HEK293 (cell line): ENCODE measurements at regions not wholly inside any gene's neighbourhood (a gene's known extent, or its start where the extent isn't known, plus 50 kb on each side); places are given as distances from the start of the nearest gene placed in this dataset.

Source experiments
- CTCF ChIA-PET: fragments of 350-600 bp; formaldehyde crosslinking; extraction: SDS; loops from one replicate; lab custom pipeline; 2021; ENCODE audit warnings: antibody characterized with exemption; lab: Yijun Ruan, JAX
- POLR2A ChIA-PET: fragments of 300-600 bp; formaldehyde crosslinking; extraction: SDS; loops from one replicate; lab custom pipeline; 2020; ENCODE audit warnings: antibody characterized with exemption, inconsistent platforms; lab: Yijun Ruan, JAX
- H3K27ac ChIP-seq: fragments of 200-500 bp; sonication (Bioruptor generic); 2 replicates; pipeline ENCODE4 v1.5.1; 2014; ENCODE audit warnings: low read depth, low read length, control low read depth, inconsistent platforms; ENCODE audit errors: extremely low read depth
- H3K36me3 ChIP-seq, 2 experiments: fragments of 200-500 bp in 1 of 2; sonication (Bioruptor generic) in 1 of 2; 1 replicate in 1 of 2; 2 replicates in 1 of 2; pipeline ENCODE4 v1.5.1; 2014 to 2017; ENCODE audit warnings: inconsistent platforms in 2 of 2, low read length in 2 of 2; ENCODE audit not compliant: control insufficient read depth in 2 of 2, insufficient read depth in 1 of 2
- H3K4me1 ChIP-seq: fragments of 200-500 bp; sonication (Bioruptor generic); 2 replicates; pipeline ENCODE4 v1.5.1; 2014; ENCODE audit warnings: mild to moderate bottlenecking, low read length, inconsistent platforms; ENCODE audit not compliant: control insufficient read depth, insufficient read depth
- H3K4me3 ChIP-seq: 2 replicates; pipeline ENCODE4 v1.5.1; 2011; ENCODE audit warnings: low read depth, mild to moderate bottlenecking, control low read depth, low read length, moderate library complexity
- H3K9me3 ChIP-seq: fragments of 200-500 bp; sonication (Bioruptor generic); 2 replicates; pipeline ENCODE4 v1.5.1; 2014; ENCODE audit warnings: low read depth, low read length, inconsistent platforms; ENCODE audit not compliant: control insufficient read depth, insufficient read depth
- HOXC10 ChIP-seq: sonication (generic); formaldehyde crosslinking; IDR thresholded peaks from 2 replicates; pipeline ENCODE4 v1.8.1; 2023; ENCODE audit warnings: mild to moderate bottlenecking, missing genetic modification reagents
- PRDM10 ChIP-seq: fragments of 450-650 bp; formaldehyde crosslinking; IDR thresholded peaks from 2 replicates; pipeline ENCODE4 v1.5.1; 2016; ENCODE audit warnings: missing biosample characterization, missing genetic modification characterization
- SCRT1 ChIP-seq: fragments of 450-650 bp; formaldehyde crosslinking; IDR thresholded peaks from 2 replicates; pipeline ENCODE4 v1.5.1; 2016; ENCODE audit warnings: missing biosample characterization, missing genetic modification characterization, borderline replicate concordance
- SP3 ChIP-seq: fragments of 450-650 bp; formaldehyde crosslinking; IDR thresholded peaks from 2 replicates; pipeline ENCODE4 v1.5.1; 2016; ENCODE audit warnings: missing biosample characterization, missing genetic modification characterization
- ZBTB11 ChIP-seq: fragments of 450-650 bp; formaldehyde crosslinking; conservative IDR thresholded peaks from 2 replicates; pipeline ENCODE4 v1.5.1; 2016; ENCODE audit warnings: low read depth, missing biosample characterization, missing genetic modification characterization
- ZFP3 ChIP-seq: fragments of 450-650 bp; formaldehyde crosslinking; IDR thresholded peaks from 2 replicates; pipeline ENCODE4 v1.5.1; 2016; ENCODE audit warnings: low read depth, missing biosample characterization, missing genetic modification characterization
- ZNF114 ChIP-seq: fragments of 450-650 bp; formaldehyde crosslinking; IDR thresholded peaks from 2 replicates; pipeline ENCODE4 v1.5.0; 2017; ENCODE audit warnings: missing biosample characterization, missing genetic modification characterization
- ZNF121 ChIP-seq: fragments of 450-650 bp; formaldehyde crosslinking; IDR thresholded peaks from 2 replicates; pipeline ENCODE4 v1.5.1; 2016; ENCODE audit warnings: missing biosample characterization, missing genetic modification characterization
- ZNF133 ChIP-seq: fragments of 450-650 bp; formaldehyde crosslinking; IDR thresholded peaks from 2 replicates; pipeline ENCODE4 v1.5.1; 2016; ENCODE audit warnings: missing biosample characterization, missing genetic modification characterization
- ZNF138 ChIP-seq: fragments of 450-650 bp; formaldehyde crosslinking; IDR thresholded peaks from 2 replicates; pipeline ENCODE4 v1.5.1; 2016; ENCODE audit warnings: missing biosample characterization, missing genetic modification characterization, borderline replicate concordance
- ZNF148 ChIP-seq: fragments of 450-650 bp; formaldehyde crosslinking; IDR thresholded peaks from 2 replicates; pipeline ENCODE4 v1.5.0; 2017; ENCODE audit warnings: missing biosample characterization, missing genetic modification characterization, borderline replicate concordance
- ZNF391 ChIP-seq: fragments of 450-650 bp; formaldehyde crosslinking; IDR thresholded peaks from 2 replicates; pipeline ENCODE4 v1.5.1; 2016; ENCODE audit warnings: low read depth, missing biosample characterization, missing genetic modification characterization, borderline replicate concordance
- ZNF423 ChIP-seq: fragments of 450-650 bp; formaldehyde crosslinking; IDR thresholded peaks from 2 replicates; pipeline ENCODE4 v1.5.1; 2016; ENCODE audit warnings: missing biosample characterization, missing genetic modification characterization
- ZNF513 ChIP-seq: fragments of 450-650 bp; IDR thresholded peaks from 2 replicates; pipeline ENCODE4 v1.5.1; 2018; ENCODE audit warnings: missing biosample characterization, missing genetic modification characterization
- ZNF548 ChIP-seq: fragments of 450-650 bp; formaldehyde crosslinking; IDR thresholded peaks from 2 replicates; pipeline ENCODE4 v1.5.1; 2016; ENCODE audit warnings: missing biosample characterization, missing genetic modification characterization
- ZNF596 ChIP-seq: fragments of 450-650 bp; IDR thresholded peaks from 2 replicates; pipeline ENCODE4 v1.5.0; 2018; ENCODE audit warnings: missing biosample characterization, mild to moderate bottlenecking, missing genetic modification characterization, moderate library complexity
- ZNF629 ChIP-seq: fragments of 450-650 bp; formaldehyde crosslinking; IDR thresholded peaks from 2 replicates; pipeline ENCODE4 v1.5.1; 2017; ENCODE audit warnings: missing biosample characterization, missing genetic modification characterization
- ZNF677 ChIP-seq: fragments of 450-650 bp; IDR thresholded peaks from 2 replicates; pipeline ENCODE4 v1.5.0; 2018; ENCODE audit warnings: missing biosample characterization, mild to moderate bottlenecking, missing genetic modification characterization, moderate library complexity
- ZNF707 ChIP-seq: fragments of 450-650 bp; formaldehyde crosslinking; IDR thresholded peaks from 2 replicates; pipeline ENCODE4 v1.5.1; 2016; ENCODE audit warnings: missing biosample characterization, missing genetic modification characterization
- ZNF791 ChIP-seq: fragments of 450-650 bp; formaldehyde crosslinking; IDR thresholded peaks from 2 replicates; pipeline ENCODE4 v1.5.1; 2016; ENCODE audit warnings: missing biosample characterization, missing genetic modification characterization

- Histone ChIP-seq H3K27ac (no peak overlapping the region), H3K9me3 (no peaks in the 10 kb centered on the region), H3K4me3 (no peak overlapping the region), H3K36me3 (no peaks in the 10 kb centered on the region), H3K4me1 (no peaks in the 10 kb centered on the region)
- ChIA-PET POLR2A (no interaction called here), CTCF (interaction anchor here (0.7 to 1.2 kb wide), 3 partner anchors 9 to 242 kb away, joined by 3 to 4 read pairs (median 3); no protein-coding TSS in a partner anchor)
- TF ChIP-seq ZNF121 (tag by site-specific recombination) (no peak), ZNF596 (tag by site-specific recombination) (no peak), HOXC10 (CRISPR knock-in tag) (no peak)
These were observed 76.6 kb upstream of the TOX2 start for GRCh38 chr20:43837856-43838702.

- Histone ChIP-seq H3K4me3 (no peak overlapping the region), H3K27ac (no peak overlapping the region), H3K9me3 (no peaks in the 10 kb centered on the region), H3K36me3 (no peaks in the 10 kb centered on the region), H3K4me1 (no peaks in the 10 kb centered on the region)
- TF ChIP-seq ZNF138 (no peak), ZNF548 (tag by site-specific recombination) (no peak), ZFP3 (tag by site-specific recombination) (no peak), ZNF707 (no peak), ZNF677 (tag by site-specific recombination) (no peak), SCRT1 (tag by site-specific recombination) (no peak), PRDM10 (tag by site-specific recombination) (no peak), ZNF391 (tag by site-specific recombination) (no peak), ZNF629 (tag by site-specific recombination) (no peak), ZNF423 (no peak), ZNF791 (tag by site-specific recombination) (no peak), ZNF114 (tag by site-specific recombination) (no peak)
- CTCF ChIA-PET, result no interaction called here
- POLR2A ChIA-PET, result no interaction called here
These were observed 77.9 kb upstream of the TOX2 start for GRCh38 chr20:43836790-43837189.

- no peaks in the 10 kb centered on the region for H3K4me1 ChIP-seq
- H3K9me3 ChIP-seq, result no peaks in the 10 kb centered on the region
- POLR2A ChIA-PET, result no interaction called here
- CTCF ChIA-PET, result interaction anchor here (1.3 kb wide), 1 partner anchor 9 kb away, joined by 6 read pairs; no protein-coding TSS in a partner anchor
- H3K27ac ChIP-seq, result no peak overlapping the region
- no peaks in the 10 kb centered on the region for H3K36me3 ChIP-seq
- no peak overlapping the region for H3K4me3 ChIP-seq
- TF ChIP-seq ZNF133 (tag by site-specific recombination) (no peak), ZNF513 (tag by site-specific recombination) (no peak), ZNF148 (tag by site-specific recombination) (no peak), ZBTB11 (tag by site-specific recombination) (no peak), SP3 (no peak)
These were observed 78.6 kb upstream of the TOX2 start for GRCh38 chr20:43835944-43836508.
